ENCODE measurements at regions not wholly inside any gene's neighbourhood (a gene's known extent, or its start where the extent isn't known, plus 50 kb on each side); places are given as distances from the start of the nearest gene placed in this dataset.

- no peak overlapping the region for H3K23ac ChIP-seq (ENCODE audit: low read depth, low read length)
- POLR2A ChIA-PET (ENCODE audit: unreplicated experiment), result no interaction called here
- CTCF ChIA-PET, result no interaction called here
- H3K4me1 ChIP-seq (ENCODE audit: control insufficient read depth, insufficient read depth, low read length), result no peaks in the 10 kb centered on the region
- DNase-seq (no peak), ATAC-seq (ENCODE audit: low read depth) (no peak)
- no peak overlapping the region for H2AK5ac ChIP-seq (ENCODE audit: low read depth, low read length)
- H4K91ac ChIP-seq (ENCODE audit: insufficient read depth, low read depth, low read length), result no peak overlapping the region
- no peak overlapping the region for H2AK9ac ChIP-seq (replicated peaks; ENCODE audit: low read depth, low read length, poor library complexity)
- H4K20me1 ChIP-seq (ENCODE audit: insufficient read depth, low read length), result no peaks in the 10 kb centered on the region
- H3K4me2 ChIP-seq (ENCODE audit: low read depth, low read length), result no peak overlapping the region
- BruUV-seq (replicated peaks), result no TSS peak
- in situ Hi-C loops (cut with MboI; ENCODE audit: low sequenced_read_pairs), result loop anchor here (25.0 kb wide), 1 partner anchor 695 kb away; no protein-coding TSS in a partner anchor
- H3K9ac ChIP-seq (ENCODE audit: low read depth, low read length), result no peak overlapping the region
- no peak overlapping the region for H3K4ac ChIP-seq (ENCODE audit: low read depth, low read length)
- no peak overlapping the region for H2BK5ac ChIP-seq (ENCODE audit: low read depth, low read length, poor library complexity, severe bottlenecking)
- no peak overlapping the region for H2BK15ac ChIP-seq (ENCODE audit: low read depth, low read length)
- H2BK120ac ChIP-seq (ENCODE audit: low read depth, low read length), result no peak overlapping the region
- no peak overlapping the region for H3K14ac ChIP-seq (replicated peaks; ENCODE audit: low read depth, low read length)
- peak overlapping the region; percentile 33 for H2AFZ ChIP-seq (replicated peaks; ENCODE audit: low read length, poor library complexity)
- H3K36me3 ChIP-seq (ENCODE audit: control insufficient read depth, insufficient read depth, low read length), result no peaks in the 10 kb centered on the region
- intact Hi-C loops (cut with micrococcal nuclease), result no loop called here
- no peak overlapping the region for H3K27ac ChIP-seq (ENCODE audit: insufficient read depth, low read length)
- no peak overlapping the region for H3K56ac ChIP-seq (ENCODE audit: extremely low read depth, insufficient read depth, low read length)
- H2BK20ac ChIP-seq (ENCODE audit: low read depth, low read length), result no peak overlapping the region
- H3K27me3 ChIP-seq (ENCODE audit: control insufficient read depth, insufficient read depth, low read length), result no peaks in the 10 kb centered on the region
- H4K8ac ChIP-seq (ENCODE audit: low read depth in 2 of 2, low read length in 2 of 2), result no peak overlapping the region
- no peaks in the 10 kb centered on the region for H3K9me1 ChIP-seq (ENCODE audit: insufficient read depth, low read length)
- TF ChIP-seq CHD1 (IDR thresholded peaks at IDR 0.05; ENCODE audit: low read depth, low read length), result no peak
- TF ChIP-seq ELK1 (IDR thresholded peaks at IDR 0.05; ENCODE audit: borderline replicate concordance, low read depth, low read length), result no peak
- TF ChIP-seq FOS (IDR thresholded peaks at IDR 0.05; ENCODE audit: low read depth, low read length), result no peak
- no peak for TF ChIP-seq RAD21 (IDR thresholded peaks at IDR 0.05; ENCODE audit: low read length)
- no peak for TF ChIP-seq SMC3 (IDR thresholded peaks at IDR 0.05; ENCODE audit: low read depth, low read length)
- TF ChIP-seq POLR2A (IDR thresholded peaks at IDR 0.05; ENCODE audit: low read depth, low read length), result no peak
- no peak for TF ChIP-seq BHLHE40 (IDR thresholded peaks at IDR 0.05; ENCODE audit: low read depth, low read length)
- no peak for TF ChIP-seq CEBPB (IDR thresholded peaks at IDR 0.05; ENCODE audit: low read depth, low read length)
- TF ChIP-seq MAFK (IDR thresholded peaks at IDR 0.05; ENCODE audit: low read depth, low read length), result no peak
- TF ChIP-seq CTCF (conservative IDR thresholded peaks at IDR 0.05; ENCODE audit: low read depth, low read length), result no peak
- no peak for TF ChIP-seq RFX5 (IDR thresholded peaks at IDR 0.05; ENCODE audit: low read depth, low read length)
- TF ChIP-seq, protein P1, sequence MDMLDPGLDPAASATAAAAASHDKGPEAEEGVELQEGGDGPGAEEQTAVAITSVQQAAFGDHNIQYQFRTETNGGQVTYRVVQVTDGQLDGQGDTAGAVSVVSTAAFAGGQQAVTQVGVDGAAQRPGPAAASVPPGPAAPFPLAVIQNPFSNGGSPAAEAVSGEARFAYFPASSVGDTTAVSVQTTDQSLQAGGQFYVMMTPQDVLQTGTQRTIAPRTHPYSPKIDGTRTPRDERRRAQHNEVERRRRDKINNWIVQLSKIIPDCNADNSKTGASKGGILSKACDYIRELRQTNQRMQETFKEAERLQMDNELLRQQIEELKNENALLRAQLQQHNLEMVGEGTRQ (IDR thresholded peaks at IDR 0.05; ENCODE audit: low read depth, low read length), result no peak
- no peak for TF ChIP-seq RCOR1 (IDR thresholded peaks at IDR 0.05; ENCODE audit: insufficient replicate concordance, low read length)
- no peak for TF ChIP-seq NFE2L2 (IDR thresholded peaks at IDR 0.05; ENCODE audit: low read depth, low read length)
- no peak for TF ChIP-seq MXI1 (IDR thresholded peaks at IDR 0.05; ENCODE audit: borderline replicate concordance, low read depth, low read length)
- H3K9me3 ChIP-seq (ENCODE audit: control insufficient read depth, insufficient read depth, low read length), result peaks cover 25% of the 10 kb centered on the region
- no peak overlapping the region for H3K4me3 ChIP-seq (ENCODE audit: insufficient read depth, low read depth, low read length)
- WGBS, 2 experiments (ENCODE audit: extremely low coverage in 2 of 2, insufficient read length in 1 of 2), result 12% methylated on average over 29 of the region's 52 CpGs; no CpG with 5 or more reads in 1 of the 2 experiments
- dilution Hi-C loops (cut with HindIII; ENCODE audit: low sequenced_read_pairs, unreplicated experiment), result no loop called here
- H3K79me1 ChIP-seq (ENCODE audit: low read depth in 1 of 2, low read length in 2 of 2), result no peaks in the 10 kb centered on the region
- no peak overlapping the region for H4K5ac ChIP-seq (ENCODE audit: low read depth, low read length)
- H3K18ac ChIP-seq (ENCODE audit: low read depth, low read length), result no peak overlapping the region
These were observed 120.1 kb upstream of the FZD10 start for GRCh38 chr12:130041983-130042812.

All from IMR-90 (cell line).